Naive thymus-derived CD8-positive, alpha-beta T cell (primary cell): ENCODE measurements at regions not wholly inside any gene's neighbourhood (a gene's known extent, or its start where the extent isn't known, plus 50 kb on each side); places are given as distances from the start of the nearest gene placed in this dataset.

ENCODE experiments used
- ATAC-seq, 2 donors: fragments of 150-1000 bp; cut with Tn5 transposase in 1 of 2; sonication (Bioruptor Pico), chemical (Tn5 transposase) in 1 of 2; 1 replicate in 1 of 2; 2 replicates in 1 of 2; pipeline ENCODE4 v1.10.0; 2021; ENCODE audit warnings: mild to moderate bottlenecking in 2 of 2, moderate library complexity in 2 of 2
- POLR2A ChIA-PET: fragments of 350-600 bp; sonication (Branson Sonifier 250); formaldehyde crosslinking; loops from one replicate; lab custom pipeline; 2021; ENCODE audit warnings: antibody characterized with exemption; lab: Charles Lee
- DNase-seq, 10 donors: peaks; one replicate each; pipeline versions ENCODE4 v3.0.0 to v3.0.0-alpha.2; 2020 to 2022
- H3K27ac Mint-ChIP-seq, 10 donors: one replicate each; pipeline ENCODE4 v1.8.0; 2020 to 2022; ENCODE audit warnings: mild to moderate bottlenecking in 10 of 10, mixed read lengths in 10 of 10, moderate library complexity in 4 of 10, inconsistent platforms in 1 of 10
- H3K27me3 Mint-ChIP-seq, 5 donors: one replicate each; pipeline ENCODE4 v1.8.0; 2021 to 2022; ENCODE audit warnings: mixed read lengths in 5 of 5
- H3K36me3 Mint-ChIP-seq, 3 donors: one replicate each; pipeline ENCODE4 v1.8.0; 2020 to 2022; ENCODE audit warnings: mixed read lengths in 3 of 3, mild to moderate bottlenecking in 2 of 3, inconsistent platforms in 1 of 3
- H3K4me1 Mint-ChIP-seq, 4 donors: one replicate each; pipeline ENCODE4 v1.8.0; 2021 to 2022; ENCODE audit warnings: mixed read lengths in 4 of 4
- H3K4me3 Mint-ChIP-seq, 10 donors: one replicate each; pipeline ENCODE4 v1.8.0; 2020 to 2022; ENCODE audit warnings: mild to moderate bottlenecking in 10 of 10, mixed read lengths in 10 of 10, moderate library complexity in 6 of 10, inconsistent platforms in 1 of 10
- H3K9me3 Mint-ChIP-seq, 9 donors: one replicate each; pipeline ENCODE4 v1.8.0; 2020 to 2022; ENCODE audit warnings: mixed read lengths in 9 of 9, mild to moderate bottlenecking in 3 of 9, inconsistent platforms in 1 of 9, moderate library complexity in 1 of 9

DNA sequence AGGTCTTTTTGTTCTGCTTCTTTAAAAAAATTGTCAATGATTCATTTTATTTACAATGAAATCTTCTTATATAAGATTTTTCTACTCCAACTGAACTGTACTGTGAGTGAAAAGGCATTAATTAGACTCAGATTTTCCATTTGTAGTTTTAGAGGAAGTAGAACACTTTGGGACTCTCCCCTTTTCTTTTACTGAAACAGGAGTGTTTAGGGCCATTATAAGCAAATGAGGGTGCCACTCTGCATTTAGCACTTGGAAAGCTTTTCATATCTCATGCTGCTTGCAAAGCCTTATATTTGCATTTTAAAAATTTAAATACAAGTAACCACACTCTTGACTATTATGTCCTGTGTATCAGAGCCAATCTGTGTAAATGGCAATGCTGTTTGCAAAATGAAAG is 584.3 kb downstream of the KLHL13 start:
- H3K27ac Mint-ChIP-seq, result no peak overlapping the region
- POLR2A ChIA-PET, result no interaction called here
- no peak for ATAC-seq
- H3K4me1 Mint-ChIP-seq, result no peaks in the 10 kb centered on the region
- H3K27me3 Mint-ChIP-seq, result no peaks in the 10 kb centered on the region
- H3K9me3 Mint-ChIP-seq, result peaks cover 0 to 4% (median 0%) of the 10 kb centered on the region in 9 donors
- no peaks in the 10 kb centered on the region for H3K36me3 Mint-ChIP-seq
- DNase-seq, result no peak
- no peak overlapping the region for H3K4me3 Mint-ChIP-seq

DNA sequence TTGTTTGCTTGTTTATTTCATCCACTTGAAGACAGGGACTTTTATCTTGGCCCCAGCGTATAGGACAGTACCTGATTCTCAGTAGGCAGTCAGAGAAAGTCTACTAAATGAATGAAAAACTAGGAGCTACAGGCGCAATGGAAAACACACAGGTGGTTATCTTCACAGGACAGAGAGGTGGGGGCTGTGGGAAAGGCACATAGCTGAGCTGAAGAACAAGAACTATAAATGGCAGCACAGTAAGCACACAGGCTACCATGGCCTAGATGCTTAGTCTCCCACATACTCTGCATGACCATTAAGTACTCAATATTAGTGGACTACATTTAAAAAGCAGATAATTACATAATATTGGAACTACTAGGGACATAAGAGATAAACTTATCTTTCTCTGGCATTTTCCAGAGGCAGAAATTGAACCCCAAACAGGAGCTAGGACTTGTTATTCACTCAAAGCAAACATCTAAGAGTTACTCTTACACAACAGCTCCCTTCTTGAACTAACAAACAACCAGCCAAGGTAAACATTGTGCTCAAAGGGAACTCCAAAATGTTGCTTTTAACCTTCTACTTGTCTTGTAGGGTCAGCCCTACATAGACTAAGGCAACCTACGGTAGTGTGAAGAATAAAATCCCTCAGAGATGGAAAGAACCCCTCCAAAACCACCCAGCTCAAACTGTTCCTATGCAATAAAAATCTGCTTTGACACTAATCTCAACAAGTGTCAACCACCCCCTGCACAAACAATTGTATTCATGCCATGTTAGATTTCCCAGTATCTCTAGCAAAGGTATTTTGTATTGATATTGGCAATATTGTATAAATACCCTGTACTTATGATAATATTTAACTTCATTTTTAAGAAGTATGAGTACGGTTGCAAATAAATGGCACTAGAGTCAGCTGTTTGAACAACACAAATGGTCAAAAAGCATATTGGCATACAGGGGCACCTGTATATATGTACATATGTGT is 593.6 kb downstream of the KLHL13 start:
- no peaks in the 10 kb centered on the region for H3K27me3 Mint-ChIP-seq
- H3K27ac Mint-ChIP-seq, result no peak overlapping the region
- no peak overlapping the region for H3K4me3 Mint-ChIP-seq
- no peaks in the 10 kb centered on the region for H3K36me3 Mint-ChIP-seq
- POLR2A ChIA-PET, result no interaction called here
- no peaks in the 10 kb centered on the region for H3K9me3 Mint-ChIP-seq
- no peak for ATAC-seq
- H3K4me1 Mint-ChIP-seq, result no peaks in the 10 kb centered on the region
- DNase-seq, result no peak

DNA sequence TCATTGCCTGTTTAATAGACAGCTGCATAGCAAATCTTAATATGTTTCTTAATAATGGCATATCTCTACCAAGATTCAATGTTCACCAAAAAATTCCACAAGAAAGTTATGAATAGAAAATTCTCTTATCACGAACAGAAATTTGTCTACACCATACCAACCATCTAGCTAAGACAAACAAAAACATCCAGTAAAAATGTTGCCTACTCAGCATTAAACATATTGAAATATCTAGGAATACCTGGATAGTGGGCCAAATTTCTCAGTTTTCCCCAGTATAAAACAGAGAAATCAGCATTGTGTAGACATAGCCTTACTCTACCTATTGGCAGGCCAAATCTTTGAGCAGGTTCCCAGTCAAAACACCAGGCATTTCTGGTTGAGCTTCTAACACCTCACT is 598.6 kb downstream of the KLHL13 start:
- no peak for DNase-seq
- Mint-ChIP-seq H3K4me1 (no peaks in the 10 kb centered on the region), H3K9me3 (no peaks in the 10 kb centered on the region), H3K27ac (no peak overlapping the region), H3K36me3 (no peaks in the 10 kb centered on the region), H3K4me3 (no peak overlapping the region), H3K27me3 (no peaks in the 10 kb centered on the region)
- ATAC-seq, result no peak
- POLR2A ChIA-PET, result no interaction called here

DNA sequence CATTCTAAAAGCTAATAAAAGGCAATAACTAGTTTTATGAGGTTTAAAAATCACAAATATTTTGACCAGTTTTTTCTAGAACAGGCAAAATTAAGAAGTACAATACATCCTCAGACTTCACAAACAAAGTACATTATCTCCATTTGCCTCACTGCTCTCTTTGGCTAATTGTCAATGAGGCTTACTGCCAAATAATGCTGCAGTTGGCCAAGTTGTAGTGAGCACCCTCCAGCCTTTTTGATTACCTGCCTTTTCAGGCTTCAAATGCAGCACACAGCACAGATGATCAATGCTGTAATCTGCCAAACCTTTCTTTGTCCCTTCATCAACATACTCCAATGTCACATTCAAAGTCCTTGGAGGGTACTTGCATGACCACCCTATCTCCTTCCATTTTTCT is 605.2 kb downstream of the KLHL13 start:
- H3K4me1 Mint-ChIP-seq, result no peaks in the 10 kb centered on the region
- POLR2A ChIA-PET, result no interaction called here

DNA sequence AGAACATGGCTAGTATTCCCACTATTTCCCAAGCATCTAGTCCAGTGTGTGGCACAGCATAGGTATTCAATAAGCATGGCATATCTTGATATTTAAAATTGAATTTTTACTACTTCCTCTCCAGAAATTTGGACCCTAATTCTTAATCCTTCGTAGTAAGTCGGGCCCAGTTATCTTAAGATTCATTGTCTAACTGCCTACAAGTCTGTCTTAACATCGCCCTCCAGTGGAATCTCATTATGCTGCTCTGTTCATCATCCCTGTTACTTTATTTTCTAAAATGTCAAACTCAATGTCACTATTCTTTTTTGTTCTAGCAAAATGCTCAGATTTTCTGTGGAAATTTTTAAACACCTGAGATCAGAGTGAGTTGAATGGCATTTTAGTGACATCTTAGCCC is 606.2 kb downstream of the KLHL13 start:
- Mint-ChIP-seq H3K4me3 (no peak overlapping the region), H3K9me3 (peaks cover 0 to 2% (median 0%) of the 10 kb centered on the region in 9 donors), H3K4me1 (no peaks in the 10 kb centered on the region), H3K27ac (no peak overlapping the region), H3K27me3 (no peaks in the 10 kb centered on the region), H3K36me3 (no peaks in the 10 kb centered on the region)
- POLR2A ChIA-PET, result no interaction called here
- no peak for DNase-seq
- no peak for ATAC-seq

More for the DNA sequence above, 605.2 kb downstream of the KLHL13 start:
- no peak overlapping the region for H3K4me3 Mint-ChIP-seq
- no peak for DNase-seq
- peaks cover 0 to 2% (median 0%) of the 10 kb centered on the region in 9 donors for H3K9me3 Mint-ChIP-seq
- H3K36me3 Mint-ChIP-seq, result no peaks in the 10 kb centered on the region
- no peak overlapping the region for H3K27ac Mint-ChIP-seq
- ATAC-seq, result no peak
- no peaks in the 10 kb centered on the region for H3K27me3 Mint-ChIP-seq

DNA sequence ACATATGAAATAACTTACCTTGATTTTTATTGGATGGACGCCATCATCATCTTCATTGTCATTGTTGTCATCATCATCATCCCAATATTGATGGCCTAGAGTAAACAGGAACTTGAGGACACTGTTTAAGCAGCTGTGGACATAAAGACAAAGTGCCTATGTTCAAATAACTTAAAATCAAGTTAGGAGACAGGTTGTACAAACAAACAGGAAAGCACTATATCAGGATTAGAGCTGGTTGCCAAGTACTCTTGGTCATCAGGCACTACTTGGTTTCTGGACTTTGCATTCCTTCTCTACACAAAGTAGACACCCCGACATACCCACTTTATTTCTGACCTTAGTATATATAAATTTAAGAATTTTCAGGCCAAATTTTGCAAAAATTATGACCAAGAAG is 608.6 kb downstream of the KLHL13 start:
- H3K9me3 Mint-ChIP-seq, result peaks cover 0 to 6% (median 0%) of the 10 kb centered on the region in 9 donors
- H3K27me3 Mint-ChIP-seq, result no peaks in the 10 kb centered on the region
- POLR2A ChIA-PET, result no interaction called here
- no peaks in the 10 kb centered on the region for H3K36me3 Mint-ChIP-seq
- H3K4me3 Mint-ChIP-seq, result no peak overlapping the region
- no peak for DNase-seq
- no peaks in the 10 kb centered on the region for H3K4me1 Mint-ChIP-seq
- no peak for ATAC-seq
- no peak overlapping the region for H3K27ac Mint-ChIP-seq

DNA sequence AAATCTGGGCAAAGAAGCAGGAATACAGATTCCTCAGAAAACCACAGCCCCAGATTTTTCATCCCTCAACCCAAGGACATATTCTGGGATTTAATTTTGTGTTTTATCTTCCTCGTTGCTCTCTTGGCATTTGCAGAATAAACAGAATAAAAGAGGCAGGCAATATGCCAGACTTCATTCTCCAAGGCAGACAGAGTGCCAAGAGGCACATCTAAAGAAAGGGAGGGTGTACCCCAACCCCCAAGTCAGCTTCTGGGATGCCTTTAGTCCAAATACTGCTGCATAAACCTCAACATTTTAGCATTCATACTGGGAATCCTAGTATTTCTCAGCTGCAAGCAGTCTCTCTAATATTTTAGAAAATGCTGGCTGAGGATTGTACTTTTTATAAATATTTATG is 629.2 kb downstream of the KLHL13 start:
- ATAC-seq (no peak), DNase-seq (no peak)
- no peak overlapping the region for H3K4me3 Mint-ChIP-seq
- no peaks in the 10 kb centered on the region for H3K4me1 Mint-ChIP-seq
- H3K27me3 Mint-ChIP-seq, result no peaks in the 10 kb centered on the region
- peaks cover 0 to 2% (median 0%) of the 10 kb centered on the region in 9 donors for H3K9me3 Mint-ChIP-seq
- no peak overlapping the region for H3K27ac Mint-ChIP-seq
- POLR2A ChIA-PET, result no interaction called here
- no peaks in the 10 kb centered on the region for H3K36me3 Mint-ChIP-seq

DNA sequence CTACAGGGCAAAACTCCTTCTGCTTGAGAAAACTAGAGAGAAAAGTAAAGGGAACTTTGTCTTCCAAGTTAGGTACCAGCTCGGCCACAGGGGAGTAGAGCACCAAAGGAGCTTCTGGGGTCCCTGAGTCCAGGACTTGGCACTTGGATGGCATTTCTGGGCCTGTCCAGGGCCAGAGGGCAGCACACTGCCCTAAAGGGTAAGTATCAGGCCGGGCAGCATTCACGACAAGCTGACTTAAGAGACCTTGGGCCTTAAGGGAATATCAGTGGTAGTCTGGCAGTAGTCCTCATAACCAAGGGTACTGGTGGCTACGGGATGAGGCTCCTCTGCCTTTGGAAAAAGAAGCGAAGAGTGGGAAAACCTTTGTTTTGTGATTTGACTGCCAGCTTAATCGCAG is 632.7 kb downstream of the KLHL13 start:
- no peak overlapping the region for H3K27ac Mint-ChIP-seq
- no peak for ATAC-seq
- H3K4me1 Mint-ChIP-seq, result no peaks in the 10 kb centered on the region
- H3K4me3 Mint-ChIP-seq, result no peak overlapping the region
- POLR2A ChIA-PET, result no interaction called here
- H3K27me3 Mint-ChIP-seq, result no peaks in the 10 kb centered on the region
- no peaks in the 10 kb centered on the region for H3K36me3 Mint-ChIP-seq
- DNase-seq, result no peak
- H3K9me3 Mint-ChIP-seq, result peaks cover 0 to 4% (median 0%) of the 10 kb centered on the region in 9 donors

DNA sequence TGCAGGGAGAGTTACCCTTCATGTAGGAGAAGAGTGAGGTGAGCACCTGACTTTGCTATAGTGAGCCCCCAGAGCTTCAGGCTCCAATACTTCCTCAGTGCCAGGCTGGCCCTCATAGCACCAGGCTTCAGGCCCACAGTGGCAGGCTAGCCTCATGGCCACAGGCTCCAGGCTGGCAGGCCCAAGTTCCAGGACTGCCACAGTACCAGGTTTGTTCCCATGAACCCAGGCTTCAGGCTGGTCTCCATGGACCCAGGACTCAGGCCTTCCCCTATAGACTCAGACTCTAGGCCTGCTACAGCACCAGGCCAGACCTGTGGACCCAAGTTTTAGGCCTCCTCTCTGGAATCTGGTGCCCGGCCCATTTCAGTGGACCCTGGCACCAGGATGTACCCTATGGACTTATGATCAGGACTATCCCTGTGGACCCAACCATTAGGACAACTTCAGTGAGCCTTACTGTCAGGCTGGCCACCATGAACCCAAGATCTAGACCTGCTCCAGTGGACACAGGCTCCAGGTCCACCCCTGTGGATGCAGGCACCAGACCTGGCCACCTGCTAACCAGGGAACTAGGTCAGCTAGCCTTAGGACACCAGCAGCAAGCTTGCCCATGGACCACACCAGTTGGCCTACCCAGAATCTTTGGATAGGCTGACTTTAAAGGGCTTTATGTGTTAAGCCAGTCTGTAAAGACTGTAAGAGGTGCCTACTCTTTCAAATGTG is 658.2 kb downstream of the KLHL13 start:
- ATAC-seq, result no peak
- DNase-seq, result no peak
- Mint-ChIP-seq H3K4me1 (no peaks in the 10 kb centered on the region), H3K36me3 (no peaks in the 10 kb centered on the region), H3K4me3 (no peak overlapping the region), H3K27ac (no peak overlapping the region), H3K27me3 (peaks cover 0 to 7% (median 0%) of the 10 kb centered on the region in 5 donors), H3K9me3 (peaks cover 0 to 18% (median 0%) of the 10 kb centered on the region in 9 donors)
- POLR2A ChIA-PET, result no interaction called here

DNA sequence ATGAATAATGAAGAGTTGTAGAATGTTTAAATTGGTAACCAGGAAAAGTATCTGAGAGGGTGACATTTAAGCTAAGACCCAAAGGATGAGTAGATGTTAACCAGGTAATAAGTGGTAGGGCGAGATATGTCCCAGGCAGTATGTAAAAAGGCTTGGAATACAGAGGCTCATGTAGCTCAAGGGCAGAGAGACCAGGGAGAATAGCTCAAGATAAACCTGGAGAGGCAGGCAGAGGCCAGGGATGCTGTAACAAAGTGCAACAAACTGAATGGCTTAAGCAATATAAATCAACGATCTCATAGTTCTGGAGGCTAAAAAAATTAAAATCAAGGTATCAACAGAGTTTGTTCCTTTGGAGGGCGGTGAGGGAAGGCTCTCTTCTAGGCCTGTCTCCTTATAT is 660.8 kb downstream of the KLHL13 start:
- POLR2A ChIA-PET, result no interaction called here
- ATAC-seq, result no peak
- Mint-ChIP-seq H3K4me1 (no peaks in the 10 kb centered on the region), H3K27me3 (peaks cover 0 to 7% (median 0%) of the 10 kb centered on the region in 5 donors), H3K9me3 (no peaks in the 10 kb centered on the region), H3K27ac (no peak overlapping the region), H3K36me3 (no peaks in the 10 kb centered on the region), H3K4me3 (no peak overlapping the region)
- no peak for DNase-seq

DNA sequence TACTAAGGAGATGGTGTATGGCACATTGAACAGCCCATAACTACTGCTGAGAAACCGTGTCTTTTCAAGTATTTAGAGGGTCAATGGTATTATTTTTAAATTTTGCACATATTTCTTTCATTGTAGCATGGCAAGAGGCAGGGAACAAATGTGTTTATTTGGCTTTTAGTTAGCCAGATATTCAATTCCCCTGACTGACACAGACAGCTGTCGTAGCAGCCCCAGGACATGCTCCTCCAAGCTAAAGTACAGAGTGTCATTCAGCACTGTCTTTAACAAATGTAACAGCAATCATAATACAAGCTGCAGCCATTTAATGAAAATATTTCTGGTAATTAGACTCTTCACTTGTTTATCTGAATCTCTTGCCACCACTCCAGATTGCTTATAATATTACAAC is 687.1 kb downstream of the KLHL13 start:
- DNase-seq (no peak), ATAC-seq (no peak)
- Mint-ChIP-seq H3K4me3 (no peak overlapping the region), H3K36me3 (no peaks in the 10 kb centered on the region), H3K27ac (no peak overlapping the region), H3K4me1 (no peaks in the 10 kb centered on the region), H3K9me3 (peaks cover 0 to 6% (median 1%) of the 10 kb centered on the region in 9 donors), H3K27me3 (no peaks in the 10 kb centered on the region)
- POLR2A ChIA-PET, result no interaction called here

DNA sequence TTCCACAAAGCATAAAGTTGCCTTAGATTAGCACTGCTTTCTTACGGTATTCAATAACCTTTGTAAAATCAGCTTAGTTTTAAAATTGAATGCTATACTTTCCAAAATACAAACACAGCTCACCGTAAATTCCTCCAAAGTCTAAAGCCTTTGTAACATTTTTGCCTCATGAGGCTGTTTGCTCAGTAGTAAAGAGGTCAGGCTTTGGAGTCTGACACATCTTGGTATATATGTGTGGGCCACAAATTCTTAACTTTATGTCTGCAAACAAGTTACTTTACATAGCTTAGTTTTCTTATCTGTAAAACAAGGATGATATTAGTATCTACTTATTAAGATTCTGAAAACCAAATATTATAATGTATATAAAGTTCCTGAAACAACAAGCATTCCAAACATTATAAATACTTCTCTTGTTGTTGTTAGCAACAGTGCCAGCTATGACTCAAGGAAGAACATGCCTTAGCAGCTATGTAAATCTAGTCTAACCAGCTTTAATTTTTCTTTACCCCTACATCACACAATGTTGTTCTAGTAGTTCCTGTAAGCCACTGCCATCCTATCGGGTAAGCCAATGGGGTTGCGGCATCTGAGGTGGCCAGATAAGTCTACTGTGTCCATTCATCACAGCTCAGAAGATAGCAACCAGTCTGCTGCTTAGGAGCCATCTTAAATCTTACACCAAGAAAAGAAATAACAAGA is 709.0 kb downstream of the KLHL13 start:
- Mint-ChIP-seq H3K4me1 (no peaks in the 10 kb centered on the region), H3K27ac (no peak overlapping the region), H3K9me3 (peaks cover 0 to 2% (median 0%) of the 10 kb centered on the region in 9 donors), H3K27me3 (no peaks in the 10 kb centered on the region), H3K36me3 (no peaks in the 10 kb centered on the region), H3K4me3 (no peak overlapping the region)
- DNase-seq (no peak), ATAC-seq (no peak)
- POLR2A ChIA-PET, result no interaction called here

DNA sequence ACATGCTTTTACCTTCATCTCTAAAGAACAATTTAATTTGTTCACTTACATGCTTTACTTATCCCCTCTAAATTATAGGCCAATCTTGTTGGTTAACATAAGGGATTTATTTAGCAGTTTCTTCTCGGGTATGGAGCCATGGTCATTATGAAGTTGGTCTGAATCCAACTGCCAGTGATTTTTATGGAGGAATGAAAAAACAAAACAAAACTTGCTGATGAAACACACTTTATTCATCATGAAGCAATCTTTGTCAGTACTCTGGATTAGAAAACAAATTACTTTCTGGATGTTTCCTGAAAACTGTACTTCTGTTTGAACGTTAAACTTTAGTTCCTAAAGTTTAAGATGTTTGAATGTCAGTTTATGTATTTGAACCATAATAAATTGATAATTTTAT is 715.8 kb downstream of the KLHL13 start:
- Mint-ChIP-seq H3K27me3 (no peaks in the 10 kb centered on the region), H3K4me1 (no peaks in the 10 kb centered on the region), H3K9me3 (peaks cover 0 to 9% (median 4%) of the 10 kb centered on the region in 9 donors), H3K36me3 (peaks cover 0 to 5% (median 0%) of the 10 kb centered on the region in 3 donors), H3K4me3 (no peak overlapping the region), H3K27ac (no peak overlapping the region)
- ATAC-seq, result no peak
- POLR2A ChIA-PET, result no interaction called here
- no peak for DNase-seq
